HK-2 (cell line): ENCODE measurements at regions not wholly inside any gene's neighbourhood (a gene's known extent, or its start where the extent isn't known, plus 50 kb on each side); places are given as distances from the start of the nearest gene placed in this dataset.
"Not testable (repeated sequence)": the region's sequence is repeated elsewhere in the genome, so short reads cannot be mapped to it uniquely, and the experiment has no call there.

Source experiments
- DNase-seq: peaks from one replicate; pipeline ENCODE4 v3.0.0-alpha.2; 2018; ENCODE audit not compliant: unreplicated experiment

DNA sequence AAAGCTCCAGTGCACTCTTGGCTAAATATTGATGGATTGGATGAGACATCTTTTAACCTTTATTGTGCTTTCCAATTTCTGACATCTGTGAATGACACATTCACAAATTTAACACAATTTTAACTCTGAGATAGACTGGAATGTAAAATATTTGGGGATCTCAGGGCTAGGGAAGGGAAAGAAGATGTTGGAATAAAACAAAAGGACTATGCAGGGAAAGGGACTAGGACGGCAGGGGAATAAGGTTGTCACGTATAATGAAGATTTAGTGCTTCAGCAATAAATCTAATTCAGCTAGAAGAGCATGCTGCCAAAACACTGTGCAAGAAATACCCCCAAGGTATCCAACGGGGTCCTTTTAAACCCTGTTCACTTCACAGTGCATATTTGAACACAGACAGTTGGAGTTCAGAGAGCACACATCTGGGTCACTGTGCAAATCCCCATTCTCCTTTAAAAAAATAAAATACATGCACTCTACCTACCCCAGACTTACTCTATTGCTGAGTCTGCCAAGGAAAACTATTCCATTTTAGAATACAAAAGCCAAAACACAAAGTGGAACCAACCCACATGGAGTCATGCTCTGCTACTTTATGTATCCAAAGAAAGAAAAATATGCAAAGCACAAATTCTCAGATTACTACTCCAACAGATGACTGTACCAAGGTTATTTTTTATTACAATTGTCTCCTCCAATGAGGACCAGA lies 151.0 kb upstream of the RSPO3 start:
- no peak for DNase-seq

DNA sequence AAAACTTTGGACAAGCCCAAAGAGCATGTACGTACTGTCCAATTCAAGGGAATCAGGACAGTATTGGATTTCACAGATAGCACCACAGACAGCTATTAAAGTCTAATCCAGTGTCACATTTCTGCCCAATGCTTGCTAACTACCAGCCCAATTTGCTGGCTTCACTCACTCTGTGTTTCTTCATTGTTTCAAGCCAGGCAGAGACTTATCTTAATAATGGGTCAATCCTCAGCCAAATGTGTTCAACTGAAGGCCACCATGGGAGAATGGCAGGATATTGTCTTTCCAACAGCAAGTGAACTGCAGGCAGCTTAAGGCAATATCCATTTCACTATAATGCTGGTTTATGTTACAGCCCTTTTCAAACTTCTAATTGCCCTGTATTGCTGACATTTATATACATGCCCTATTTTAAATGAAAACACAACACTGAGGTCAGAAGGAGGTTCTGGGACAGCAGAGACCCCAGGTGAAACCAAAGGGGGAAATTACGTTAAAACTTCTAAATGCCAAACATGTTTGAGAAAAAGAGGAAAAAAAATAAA lies 142.1 kb upstream of the RSPO3 start:
- no peak for DNase-seq

DNA sequence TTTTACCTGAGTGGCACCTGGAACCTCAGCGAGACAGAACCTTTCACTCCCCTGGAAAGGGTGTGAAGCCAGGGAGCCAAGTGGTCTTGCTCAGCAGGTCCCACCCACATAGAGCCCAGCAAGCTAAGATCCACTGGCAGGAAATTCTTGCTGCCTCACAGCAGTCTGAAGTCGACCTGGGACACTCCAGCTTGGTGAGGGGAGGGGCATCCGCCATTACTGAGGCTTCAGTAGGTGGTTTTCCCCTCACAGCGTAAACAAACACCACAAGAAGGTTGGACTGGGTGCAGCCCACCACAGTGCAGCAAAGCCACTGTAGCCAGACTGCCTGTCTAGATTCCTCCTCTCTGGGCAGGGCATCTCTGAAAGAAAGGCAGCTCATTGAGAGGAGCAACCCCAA lies 134.7 kb upstream of the RSPO3 start:
- no peak for DNase-seq

DNA sequence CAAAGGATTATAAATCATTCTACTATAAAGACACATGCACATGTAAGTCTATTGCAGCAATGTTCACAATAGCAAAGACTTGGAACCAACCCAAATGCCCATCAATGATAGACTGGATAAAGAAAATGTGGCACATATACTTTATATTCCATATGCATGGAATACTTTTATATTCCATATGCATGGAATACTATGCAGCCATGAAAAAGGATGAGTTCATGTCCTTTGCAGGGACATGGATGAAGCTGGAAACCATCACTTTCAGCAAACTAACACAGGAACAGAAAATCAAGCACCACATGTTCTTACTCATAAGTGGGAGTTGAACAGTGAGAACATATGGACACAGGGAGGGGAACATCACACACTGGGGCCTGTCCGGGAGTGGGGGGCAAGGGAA lies 130.3 kb upstream of the RSPO3 start:
- not testable (repeated sequence) for DNase-seq

DNA sequence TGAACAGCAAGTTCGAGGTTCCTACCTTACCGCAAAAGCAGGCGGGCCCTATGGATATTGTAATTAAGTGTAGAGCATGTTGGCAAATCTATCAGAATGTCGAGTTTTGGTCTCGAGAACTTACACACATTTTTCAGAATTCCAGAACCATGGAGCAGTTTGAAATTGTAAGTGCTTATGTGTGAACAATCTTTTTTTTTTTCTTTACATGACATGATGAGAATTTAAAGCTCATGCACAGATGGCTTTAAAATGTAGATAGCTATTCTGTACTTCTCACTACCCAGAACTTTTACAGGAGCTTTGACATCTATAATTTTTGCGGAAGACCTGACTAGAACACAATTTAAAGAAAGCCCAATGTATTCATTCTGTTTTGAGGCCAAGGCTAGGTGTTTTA lies 117.8 kb upstream of the RSPO3 start:
- DNase-seq: no peak

DNA sequence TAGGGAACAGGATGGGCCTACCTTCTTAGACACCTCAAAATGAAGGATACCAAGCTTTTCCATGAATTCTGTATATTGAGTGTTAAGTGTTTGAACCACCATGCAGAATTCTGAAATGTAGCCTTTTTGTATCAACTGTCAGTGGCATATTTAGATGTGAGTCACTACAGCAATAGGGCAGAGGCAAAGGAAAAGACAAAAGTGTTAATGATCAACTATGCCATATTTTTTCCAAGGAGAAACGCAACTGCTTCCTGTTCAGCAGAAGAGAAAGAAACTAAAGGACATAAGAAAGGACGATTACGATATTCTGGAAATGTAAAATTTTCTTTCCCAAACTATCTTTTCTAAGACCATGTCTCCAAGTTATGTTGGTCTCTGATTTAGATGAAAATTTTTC lies 104.6 kb upstream of the RSPO3 start:
- no peak for DNase-seq

DNA sequence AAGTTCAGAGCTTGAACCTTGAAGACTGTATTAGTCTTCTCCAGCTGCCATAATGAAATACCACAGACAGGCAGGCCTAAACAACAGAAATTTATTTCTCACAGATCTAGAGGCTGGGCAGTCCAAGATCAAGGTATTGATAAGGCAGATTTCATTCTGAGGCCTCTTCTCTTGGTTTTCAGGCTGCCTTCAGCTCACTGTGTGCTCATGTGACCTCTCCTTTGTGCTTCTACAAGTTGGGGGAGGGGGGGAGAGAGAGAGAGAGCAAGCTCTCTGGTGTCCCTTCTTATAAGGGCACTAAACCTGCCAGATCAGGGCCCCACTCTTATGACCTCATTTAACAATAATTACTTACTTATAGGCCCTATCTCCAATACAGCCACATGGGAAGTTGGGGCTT lies 102.6 kb upstream of the RSPO3 start:
- no peak for DNase-seq

DNA sequence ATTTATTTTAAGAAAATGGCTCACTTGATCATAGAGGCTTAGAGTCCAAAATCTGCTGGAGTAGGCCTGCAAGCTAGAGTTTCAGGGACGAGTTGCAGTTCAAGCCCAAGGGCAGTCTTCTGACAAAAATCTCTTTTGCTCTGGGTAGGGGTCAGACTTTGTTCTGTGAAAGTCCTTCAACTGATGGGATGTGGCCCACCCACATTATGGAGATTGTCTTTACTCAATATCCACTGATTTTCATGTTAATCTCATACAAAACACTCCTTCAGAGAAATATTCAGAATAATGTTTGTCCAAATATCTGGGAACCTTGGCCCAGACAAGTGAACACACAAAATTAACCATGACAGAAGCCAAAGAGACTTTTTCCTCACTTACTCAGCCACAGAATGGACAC lies 98.6 kb upstream of the RSPO3 start:
- DNase-seq: no peak

DNA sequence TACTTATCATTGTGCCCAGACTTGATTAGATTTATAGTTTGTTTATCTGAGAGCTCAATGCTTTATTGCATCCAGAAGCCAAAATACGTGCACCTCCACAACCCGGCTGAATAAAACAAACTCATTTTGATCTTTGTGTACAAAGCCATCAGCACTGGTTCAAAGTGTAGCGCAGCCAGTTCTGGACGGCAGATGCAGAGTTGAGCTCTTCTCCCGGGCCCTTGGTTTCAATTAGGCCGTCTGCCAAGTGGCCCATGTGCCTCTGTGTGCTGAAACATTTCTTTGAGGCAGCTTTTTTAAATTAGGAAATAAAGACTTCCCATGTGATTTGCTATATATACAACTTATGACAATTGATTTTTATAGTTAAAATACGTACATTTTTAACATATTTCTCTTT lies 96.2 kb upstream of the RSPO3 start:
- DNase-seq: no peak

DNA sequence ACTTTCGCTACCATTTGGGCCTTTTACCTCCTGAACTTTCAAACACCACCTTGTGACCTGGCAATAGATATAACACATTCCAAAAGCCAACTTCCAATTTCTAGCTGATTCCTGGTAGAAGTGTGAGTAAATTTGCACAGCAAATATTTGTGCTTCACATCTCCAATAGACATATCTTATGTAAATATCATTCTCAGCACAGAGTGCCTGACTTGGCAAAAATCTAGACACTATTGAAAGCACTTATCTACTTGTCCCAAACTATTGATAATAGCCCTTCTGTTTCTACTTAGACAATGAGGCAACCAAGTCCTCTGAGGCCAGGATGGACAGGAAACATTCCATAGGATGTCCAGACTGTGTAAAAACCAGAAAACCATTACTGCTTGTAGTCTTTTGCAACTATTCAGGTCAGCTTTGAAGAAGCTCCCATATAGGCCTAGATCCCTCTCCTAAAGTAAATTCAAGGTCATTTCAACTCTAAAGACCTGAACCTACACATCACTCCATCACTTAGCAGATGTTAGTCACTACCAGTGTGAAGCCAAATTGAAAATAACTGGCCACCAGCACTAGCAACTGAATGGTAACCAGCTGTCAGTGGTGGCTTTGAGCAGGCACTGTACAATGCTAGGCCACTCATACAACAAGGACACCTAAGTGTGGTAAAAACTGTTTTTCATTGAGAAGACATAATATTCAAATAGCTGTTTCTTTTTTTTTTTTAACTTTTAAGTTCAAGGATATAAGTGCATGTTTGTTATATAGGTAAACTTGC lies 95.3 kb upstream of the RSPO3 start:
- DNase-seq: no peak

DNA sequence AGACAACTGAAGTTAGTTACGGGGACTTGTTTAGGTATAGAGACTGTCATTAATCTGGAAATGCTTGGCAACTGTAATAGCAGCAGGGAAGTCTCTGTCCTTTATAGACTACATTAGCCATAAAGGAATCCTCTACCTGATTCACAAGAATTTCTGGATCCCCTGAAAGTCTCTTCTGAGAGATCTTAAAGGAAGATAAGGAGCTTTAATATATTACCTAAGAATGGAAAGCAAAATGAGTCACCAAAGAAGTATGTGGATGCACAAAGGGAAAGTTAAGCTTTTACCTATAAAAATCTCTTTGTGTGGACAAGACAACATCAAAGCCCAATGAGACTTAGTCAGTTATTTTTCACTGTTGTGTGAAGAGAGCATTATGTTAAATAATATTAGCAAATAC lies 92.2 kb upstream of the RSPO3 start:
- DNase-seq: no peak

DNA sequence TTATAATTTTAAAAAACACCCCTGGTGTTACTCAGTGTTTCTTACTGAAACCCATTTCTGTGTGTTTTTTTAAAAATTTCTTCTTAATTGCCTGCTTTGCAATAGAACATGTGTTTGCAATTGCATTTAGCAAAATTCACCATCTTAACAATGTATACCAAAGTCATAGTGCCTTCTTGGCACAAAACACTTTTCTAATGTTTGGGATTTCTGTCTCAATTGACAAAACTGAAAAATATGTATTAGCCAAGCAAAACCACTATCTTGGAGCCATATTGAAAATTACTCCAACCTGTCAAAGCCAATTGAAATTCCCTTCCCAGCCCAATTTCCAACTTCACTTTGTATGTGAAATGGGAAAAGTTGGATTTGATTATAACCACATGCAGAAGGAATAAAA lies 88.4 kb upstream of the RSPO3 start:
- no peak for DNase-seq

DNA sequence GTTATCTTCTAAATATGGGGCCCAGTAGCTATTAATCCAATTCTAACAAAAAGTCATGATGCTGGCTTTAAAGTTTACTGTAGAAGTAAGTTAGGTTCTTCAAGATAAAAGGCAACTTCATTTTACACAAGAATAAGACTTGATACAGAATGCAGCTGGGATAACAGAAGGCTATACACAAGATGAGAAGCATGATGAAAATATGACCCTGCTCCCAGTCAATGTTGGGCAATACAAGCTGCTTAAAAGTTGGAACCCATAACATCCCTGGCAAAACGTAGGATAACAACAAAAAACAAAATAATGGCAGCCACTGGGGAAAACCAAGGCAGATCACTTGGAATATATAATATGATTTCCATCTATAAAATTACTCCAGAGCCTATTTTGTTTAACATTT lies 87.6 kb upstream of the RSPO3 start:
- no peak for DNase-seq

DNA sequence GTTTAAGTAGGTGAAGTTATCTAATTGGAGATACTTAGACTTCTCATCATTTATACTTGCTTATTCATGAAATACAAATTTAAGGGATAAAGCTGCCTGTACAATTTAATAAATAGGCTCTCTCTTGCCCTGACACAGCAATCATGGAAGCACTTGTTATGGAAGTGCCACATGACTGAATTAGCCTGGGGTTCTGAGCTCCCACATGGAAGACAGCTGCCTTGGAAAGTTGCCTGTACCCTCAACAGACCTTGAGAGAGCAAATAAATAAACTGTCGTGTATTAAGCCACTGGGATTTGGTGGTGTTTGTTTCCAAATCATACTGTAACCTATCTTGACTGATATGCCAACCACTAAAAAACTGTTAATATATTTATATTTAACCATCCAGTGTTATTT lies 87.0 kb upstream of the RSPO3 start:
- DNase-seq: no peak

DNA sequence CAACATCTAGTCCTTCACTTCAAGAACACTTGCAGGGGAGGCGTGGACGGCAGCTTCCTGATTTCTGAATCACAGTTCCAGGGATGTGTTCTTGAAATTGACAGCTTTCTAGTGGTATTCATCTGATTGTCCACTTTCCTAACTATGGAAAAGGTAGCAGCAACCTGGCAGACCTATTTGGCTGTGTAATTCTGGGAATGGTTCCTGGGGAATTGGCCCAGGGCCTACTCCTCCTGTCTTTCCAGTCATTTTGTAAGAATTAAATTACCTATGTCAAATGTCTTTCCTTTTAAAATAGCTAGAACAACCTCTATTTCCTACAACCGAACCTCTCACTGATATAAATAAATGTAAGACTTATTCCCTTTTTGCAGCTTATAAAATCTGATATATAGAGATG lies 85.5 kb upstream of the RSPO3 start:
- no peak for DNase-seq

DNA sequence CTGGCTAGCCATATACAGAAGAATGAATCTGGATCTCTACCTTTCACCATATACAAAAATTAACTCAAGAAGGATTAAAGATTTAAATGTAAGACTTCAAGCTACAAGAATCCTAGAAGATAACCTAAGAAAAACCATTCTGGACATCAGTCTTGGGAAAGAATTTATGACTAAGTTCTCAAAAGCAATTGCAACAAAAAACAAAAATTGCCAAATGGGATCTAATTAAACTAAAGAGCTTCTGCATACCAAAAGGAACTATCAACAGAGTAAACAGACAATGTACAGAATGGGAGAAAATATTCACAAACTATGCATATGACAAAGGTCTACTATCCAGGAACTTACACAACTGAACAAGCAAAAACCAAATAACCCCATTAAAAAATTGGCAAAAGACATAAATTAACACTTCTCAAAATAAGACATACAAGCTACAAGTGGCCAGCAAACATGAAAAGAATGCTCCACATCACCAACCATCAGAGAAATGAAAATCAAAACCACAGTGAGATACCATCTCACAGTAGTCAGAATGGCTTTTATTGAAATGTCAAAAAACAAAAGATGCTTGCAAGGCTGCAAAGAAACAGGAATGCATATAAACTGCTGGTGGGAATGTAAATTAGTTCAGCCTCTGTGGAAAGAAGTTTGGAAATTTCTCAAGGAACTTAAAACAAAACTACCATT lies 66.8 kb upstream of the RSPO3 start:
- DNase-seq: no peak

DNA sequence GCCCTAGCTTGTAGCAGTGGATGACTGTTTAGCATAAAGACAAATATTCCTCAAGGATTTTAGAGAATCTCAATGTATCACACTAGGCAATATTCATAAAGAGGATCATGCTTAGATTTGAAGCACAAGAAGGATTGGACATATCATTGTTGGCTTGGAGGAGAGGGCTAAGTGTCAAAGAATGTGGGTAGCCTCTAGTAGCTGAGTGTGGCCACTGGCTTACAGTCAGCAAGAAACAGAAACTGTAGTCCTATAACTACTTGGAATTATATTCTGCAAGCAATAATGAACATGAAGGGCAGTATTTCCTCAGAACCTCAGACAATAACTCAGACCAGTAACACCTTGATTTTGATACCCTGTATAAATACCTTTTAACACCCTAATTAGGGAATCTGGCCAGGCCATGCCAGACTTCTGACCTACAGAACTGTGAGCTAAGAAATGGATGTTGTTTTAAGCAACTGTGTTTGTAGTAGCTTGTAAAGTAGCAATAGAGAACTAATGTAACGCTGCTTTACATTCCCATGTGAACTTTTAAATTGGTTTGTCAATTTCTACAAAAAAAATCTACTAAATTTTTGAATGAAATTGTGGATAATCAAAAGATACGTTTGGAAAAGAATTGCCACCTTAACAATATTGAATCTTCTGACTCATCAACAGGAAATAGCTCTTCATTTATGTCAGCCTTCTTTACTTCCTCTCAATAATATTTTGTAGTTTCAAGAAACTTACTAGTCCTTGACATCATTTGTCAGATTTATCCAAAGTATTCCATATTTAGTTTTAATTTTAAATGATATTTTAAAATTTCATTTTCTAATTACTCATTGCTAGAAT lies 65.2 kb upstream of the RSPO3 start:
- no peak for DNase-seq

DNA sequence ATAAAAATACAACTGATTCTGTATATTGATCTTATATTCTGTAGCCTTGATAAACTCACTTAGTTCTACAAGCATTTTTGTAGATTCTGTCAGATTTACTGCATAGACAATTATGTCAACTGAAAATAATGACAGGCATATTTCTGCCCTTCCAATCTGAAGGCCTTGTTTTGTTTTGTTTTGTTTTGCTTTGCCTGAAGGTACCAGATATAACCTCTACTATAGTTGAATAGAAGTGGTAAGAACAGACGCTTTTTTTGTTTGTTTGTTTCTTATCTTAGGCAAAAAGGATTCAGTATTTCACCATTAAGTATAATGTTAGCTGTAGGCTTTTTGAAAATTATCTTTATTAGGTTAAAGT lies 64.6 kb upstream of the RSPO3 start:
- no peak for DNase-seq

DNA sequence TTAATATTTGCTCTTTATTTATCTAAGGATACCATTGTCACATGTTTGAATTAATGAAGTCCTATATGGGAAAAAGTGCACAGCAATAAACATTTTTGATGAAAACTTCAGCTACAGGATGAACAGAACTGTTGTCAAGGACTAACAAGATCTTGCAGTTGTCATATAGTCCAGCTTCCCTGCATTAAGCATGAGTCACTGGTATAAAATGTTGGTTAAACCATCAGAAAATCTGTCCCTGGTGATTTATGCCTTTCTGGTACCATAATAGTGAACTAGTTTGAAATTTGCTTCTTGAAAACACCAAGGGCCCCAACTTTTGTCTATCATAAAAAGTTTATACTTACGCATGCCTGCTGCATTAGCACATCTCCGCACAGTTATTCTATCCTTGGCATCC lies 60.4 kb upstream of the RSPO3 start:
- DNase-seq: no peak

DNA sequence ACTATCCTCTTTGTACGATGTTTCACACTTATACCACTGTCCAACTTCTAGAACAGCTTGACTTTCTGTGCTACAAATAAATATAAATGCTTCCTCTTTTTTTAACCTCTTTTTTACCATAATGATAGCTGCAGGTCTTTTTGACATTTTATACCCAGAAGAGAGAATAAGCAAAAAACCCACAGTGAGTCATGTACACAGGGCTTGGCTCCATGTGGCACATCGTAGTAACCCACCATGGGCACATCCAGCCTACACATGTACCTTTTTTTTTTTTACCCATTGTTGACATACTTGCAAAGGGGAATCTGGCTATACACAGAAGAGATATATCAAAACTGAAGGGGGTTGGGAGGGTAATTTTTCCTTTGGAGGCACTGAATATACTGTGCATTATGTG lies 59.5 kb upstream of the RSPO3 start:
- no peak for DNase-seq
